RWPE1 (cell line): ENCODE measurements at regions not wholly inside any gene's neighbourhood (a gene's known extent, or its start where the extent isn't known, plus 50 kb on each side); places are given as distances from the start of the nearest gene placed in this dataset.

Experiments
- CTCF ChIA-PET: fragments of 350-600 bp; sonication (Branson Sonifier 250); formaldehyde crosslinking; extraction: SDS; loops from one replicate; lab custom pipeline; 2021; lab: Yijun Ruan, JAX
- POLR2A ChIA-PET: fragments of 400-600 bp; formaldehyde crosslinking; extraction: SDS; loops from one replicate; lab custom pipeline; 2020; ENCODE audit warnings: antibody characterized with exemption; ENCODE audit not compliant: low non-redundant PET; lab: Yijun Ruan, JAX
- DNase-seq: peaks from one replicate; pipeline ENCODE4 v3.0.0; 2012; ENCODE audit warnings: low spot score
- H3K27ac ChIP-seq: fragments of 450-650 bp; 2 replicates; pipeline ENCODE4 v1.5.1; 2017
- CTCF ChIP-seq: fragments of 450-650 bp; conservative IDR thresholded peaks from 2 replicates; pipeline ENCODE4 v1.5.1; 2017; ENCODE audit warnings: low read depth, mild to moderate bottlenecking

- POLR2A ChIA-PET, result no interaction called here
Measured at GRCh38 chr9:17859987-17860386, 281.1 kb downstream of the SH3GL2 start.

DNA sequence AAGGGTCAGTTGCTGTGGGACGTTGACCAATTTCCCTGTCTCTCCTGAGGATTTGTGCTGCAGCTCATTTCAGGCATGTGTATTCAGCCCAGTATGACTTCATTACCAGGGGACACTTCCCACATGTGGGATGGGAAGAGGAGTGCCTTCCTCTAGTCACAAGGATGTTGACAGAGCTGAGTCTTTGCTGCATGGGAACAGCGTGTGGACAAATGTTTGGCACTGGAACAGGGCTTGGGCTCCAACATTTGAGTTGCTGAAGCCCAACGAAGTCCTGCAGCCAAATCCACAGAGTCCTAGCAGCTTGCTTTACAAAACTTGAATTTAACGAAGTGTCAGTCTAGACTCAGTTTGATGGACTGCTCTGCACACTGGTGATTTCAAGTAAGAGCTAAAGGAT, 283.2 kb downstream of the SH3GL2 start:
- no peak overlapping the region for H3K27ac ChIP-seq
- CTCF ChIA-PET, result no interaction called here

More at GRCh38 chr9:17859987-17860386, 281.1 kb downstream of the SH3GL2 start:
- no peak overlapping the region for H3K27ac ChIP-seq
- CTCF ChIA-PET, result interaction anchor here (0.6 kb wide), 1 partner anchor 641 kb away, joined by 5 read pairs; no protein-coding TSS in a partner anchor
- no peak for TF ChIP-seq CTCF
- DNase-seq, result no peak

DNA sequence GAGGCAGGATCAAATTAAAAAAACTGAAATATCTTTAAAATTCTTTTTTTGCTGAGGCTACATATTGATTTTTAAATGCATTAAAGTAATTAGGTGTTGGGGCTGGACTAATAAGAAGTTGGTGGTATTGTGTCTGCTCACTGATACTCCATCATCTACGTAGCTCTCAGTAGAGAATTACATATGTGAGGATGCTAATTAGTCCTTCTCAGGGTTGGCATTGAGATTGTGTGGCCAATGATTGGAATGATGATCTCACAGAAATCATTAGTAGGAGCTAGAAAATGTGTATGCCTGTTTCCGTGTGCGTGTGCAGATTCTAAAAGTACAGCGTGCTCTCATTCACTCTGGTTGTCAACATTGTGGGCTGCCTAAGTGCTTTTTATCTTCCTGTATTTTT, 283.8 kb downstream of the SH3GL2 start:
- ChIA-PET CTCF (interaction anchor here (0.8 kb wide), 1 partner anchor 580 kb away, joined by 4 read pairs; no protein-coding TSS in a partner anchor), POLR2A (no interaction called here)
- DNase-seq, result no peak

More for the DNA sequence above, 283.2 kb downstream of the SH3GL2 start:
- POLR2A ChIA-PET, result no interaction called here
- no peak for TF ChIP-seq CTCF
- DNase-seq, result no peak

GRCh38 chr9:17863213-17863883, 284.5 kb downstream of the SH3GL2 start:
- TF ChIP-seq CTCF, result no peak
- CTCF ChIA-PET, result interaction anchor here (0.8 kb wide), 1 partner anchor 579 kb away, joined by 4 read pairs; no protein-coding TSS in a partner anchor
- no peak overlapping the region for H3K27ac ChIP-seq
- POLR2A ChIA-PET, result no interaction called here
- DNase-seq, result no peak

More for the DNA sequence above, 283.8 kb downstream of the SH3GL2 start:
- TF ChIP-seq CTCF, result no peak
- no peak overlapping the region for H3K27ac ChIP-seq

DNA sequence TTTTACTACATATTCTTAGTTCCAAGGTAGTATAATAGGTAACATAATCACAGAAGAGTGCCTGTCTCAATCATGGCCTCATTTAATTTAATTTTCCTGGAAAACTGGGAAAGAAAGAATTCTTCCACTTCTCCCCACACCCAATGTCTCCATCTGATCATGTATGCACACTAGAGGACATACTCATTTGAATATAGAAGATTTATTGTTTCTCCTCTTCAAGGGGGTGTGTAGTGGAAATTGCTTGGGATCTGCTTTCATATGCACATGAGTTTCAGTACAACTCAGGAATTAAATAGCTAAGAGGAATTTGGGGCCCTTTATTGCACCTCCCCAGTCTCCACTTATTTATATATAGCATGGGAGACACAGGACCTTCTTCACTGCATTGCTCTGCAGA, 285.1 kb downstream of the SH3GL2 start:
- ChIA-PET CTCF (no interaction called here), POLR2A (no interaction called here)
- no peak for DNase-seq
- TF ChIP-seq CTCF, result no peak
- no peak overlapping the region for H3K27ac ChIP-seq

DNA sequence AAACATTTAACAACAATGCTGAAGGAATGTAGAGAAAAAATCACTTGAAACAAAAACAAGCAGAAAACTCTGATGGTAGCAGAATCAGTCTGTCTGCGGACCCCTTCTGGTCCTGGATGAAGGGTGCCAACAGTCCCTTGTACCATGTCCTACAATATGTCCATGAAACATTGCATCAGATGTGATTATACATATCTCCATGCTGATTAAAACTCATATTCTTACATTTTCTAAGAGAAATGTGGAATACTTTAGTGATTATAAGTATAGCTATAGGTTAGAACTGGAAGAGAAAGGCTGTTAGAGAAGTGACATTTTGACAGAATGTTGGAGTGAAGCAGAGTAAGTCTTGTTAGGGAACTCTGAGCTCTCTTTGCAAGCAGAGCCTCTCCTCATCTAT, 286.1 kb downstream of the SH3GL2 start:
- ChIA-PET CTCF (no interaction called here), POLR2A (no interaction called here)
- DNase-seq, result no peak
- no peak for TF ChIP-seq CTCF
- H3K27ac ChIP-seq, result no peak overlapping the region
